Smooth muscle cell (in vitro differentiated cells): ENCODE measurements at regions not wholly inside any gene's neighbourhood (a gene's known extent, or its start where the extent isn't known, plus 50 kb on each side); places are given as distances from the start of the nearest gene placed in this dataset.

Experiments used
- DNase-seq: peaks from one replicate; lab custom pipeline; 2025; ENCODE audit not compliant: unreplicated experiment; lab: John Stamatoyannopoulos, UW
- H2AFZ ChIP-seq: fragments of 200-600 bp; sonication (generic); 2 replicates; pipeline ENCODE4 v1.6.0; 2016; ENCODE audit warnings: antibody characterized with exemption, low read depth, mild to moderate bottlenecking
- H3F3A ChIP-seq: fragments of 200-600 bp; sonication (generic); 2 replicates; pipeline ENCODE4 v1.6.0; 2017; ENCODE audit warnings: antibody characterized with exemption, low read depth
- H3K27ac ChIP-seq: fragments of 200-600 bp; sonication (generic); 2 replicates; pipeline ENCODE4 v1.5.1; 2016; ENCODE audit warnings: low read depth, mild to moderate bottlenecking
- H3K27me3 ChIP-seq: fragments of 200-600 bp; sonication (generic); 2 replicates; pipeline ENCODE4 v1.6.1; 2016; ENCODE audit warnings: low read depth, mild to moderate bottlenecking
- H3K36me3 ChIP-seq: fragments of 200-600 bp; sonication (generic); 2 replicates; pipeline ENCODE4 v1.5.1; 2016; ENCODE audit warnings: low read depth
- H3K4me1 ChIP-seq: fragments of 200-600 bp; sonication (generic); 2 replicates; pipeline ENCODE4 v1.5.1; 2016; ENCODE audit warnings: low read depth
- H3K4me2 ChIP-seq: fragments of 200-600 bp; sonication (generic); 2 replicates; pipeline ENCODE4 v1.6.0; 2016; ENCODE audit warnings: mild to moderate bottlenecking
- H3K4me3 ChIP-seq: fragments of 200-600 bp; sonication (generic); 2 replicates; pipeline ENCODE4 v1.5.1; 2016; ENCODE audit warnings: mild to moderate bottlenecking
- H3K79me2 ChIP-seq: fragments of 200-600 bp; sonication (generic); 2 replicates; pipeline ENCODE4 v1.6.0; 2016; ENCODE audit warnings: low read depth, mild to moderate bottlenecking
- H3K9ac ChIP-seq: fragments of 200-600 bp; sonication (generic); 2 replicates; pipeline ENCODE4 v1.6.0; 2016; ENCODE audit warnings: low read depth
- H3K9me3 ChIP-seq: fragments of 200-600 bp; sonication (generic); replicated peaks from 2 replicates; pipeline ENCODE4 v1.5.1; 2016; ENCODE audit warnings: low read depth
- H4K20me1 ChIP-seq: fragments of 200-600 bp; sonication (generic); 2 replicates; pipeline ENCODE4 v1.6.0; 2016; ENCODE audit warnings: low read depth
- WGBS: methylation state at CpG from one replicate; pipeline ENCODE4 v1.1.7; 2016; ENCODE audit warnings: low lambda C conversion rate; 5-methylcytosine and 5-hydroxymethylcytosine counted together
- TF ChIP-seq, protein P1 (sequence below): fragments of 200-600 bp; sonication (generic); IDR thresholded peaks from 2 replicates; pipeline ENCODE4 v1.5.1; 2017; ENCODE audit warnings: borderline replicate concordance, mild to moderate bottlenecking, antibody characterized with exemption; ENCODE audit not compliant: insufficient read depth, poor library complexity, severe bottlenecking

DNA sequence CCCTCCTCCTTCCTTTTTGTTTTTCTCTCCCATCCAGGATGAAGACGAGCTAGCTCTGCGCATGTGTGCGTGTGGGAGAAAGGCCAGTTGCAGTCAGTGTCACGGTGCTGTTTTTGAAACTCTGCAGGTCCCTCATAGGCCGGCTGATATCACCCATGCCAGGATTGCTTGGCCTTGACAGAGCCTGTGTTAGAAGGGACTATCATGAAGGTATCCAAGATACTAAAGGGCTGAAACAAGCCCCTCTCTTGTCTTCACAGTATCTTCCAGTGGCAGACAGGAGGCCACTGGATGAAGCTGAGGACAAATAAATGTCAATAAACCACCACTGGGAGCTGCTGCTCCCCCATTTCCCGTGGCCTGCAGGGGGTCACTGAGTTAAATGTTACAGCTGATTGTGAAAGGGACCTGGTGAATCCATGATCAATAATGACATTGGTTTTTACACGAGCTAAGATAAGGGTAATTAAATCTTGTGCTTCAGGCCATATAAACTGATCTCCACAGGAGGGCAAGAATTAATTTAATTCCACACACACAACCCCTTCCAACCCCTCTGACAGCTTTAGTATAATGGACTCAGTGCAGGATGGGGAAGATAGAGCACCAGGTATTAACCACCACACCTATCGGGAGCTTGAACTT, 64.6 kb upstream of the TARBP1 start:
- no peaks in the 10 kb centered on the region for H4K20me1 ChIP-seq
- DNase-seq: no peak
- H3K79me2 ChIP-seq: no peaks in the 10 kb centered on the region
- H3K27ac ChIP-seq: peak overlapping the region; percentile 88
- no peaks in the 10 kb centered on the region for H3K27me3 ChIP-seq
- H3K9me3 ChIP-seq: no peaks in the 10 kb centered on the region
- peaks cover 15% of the 10 kb centered on the region for H3F3A ChIP-seq
- H3K4me3 ChIP-seq: no peak overlapping the region
- no peaks in the 10 kb centered on the region for H3K36me3 ChIP-seq
- WGBS: 26% methylated on average over 8 of the region's 8 CpGs
- TF ChIP-seq, protein P1, sequence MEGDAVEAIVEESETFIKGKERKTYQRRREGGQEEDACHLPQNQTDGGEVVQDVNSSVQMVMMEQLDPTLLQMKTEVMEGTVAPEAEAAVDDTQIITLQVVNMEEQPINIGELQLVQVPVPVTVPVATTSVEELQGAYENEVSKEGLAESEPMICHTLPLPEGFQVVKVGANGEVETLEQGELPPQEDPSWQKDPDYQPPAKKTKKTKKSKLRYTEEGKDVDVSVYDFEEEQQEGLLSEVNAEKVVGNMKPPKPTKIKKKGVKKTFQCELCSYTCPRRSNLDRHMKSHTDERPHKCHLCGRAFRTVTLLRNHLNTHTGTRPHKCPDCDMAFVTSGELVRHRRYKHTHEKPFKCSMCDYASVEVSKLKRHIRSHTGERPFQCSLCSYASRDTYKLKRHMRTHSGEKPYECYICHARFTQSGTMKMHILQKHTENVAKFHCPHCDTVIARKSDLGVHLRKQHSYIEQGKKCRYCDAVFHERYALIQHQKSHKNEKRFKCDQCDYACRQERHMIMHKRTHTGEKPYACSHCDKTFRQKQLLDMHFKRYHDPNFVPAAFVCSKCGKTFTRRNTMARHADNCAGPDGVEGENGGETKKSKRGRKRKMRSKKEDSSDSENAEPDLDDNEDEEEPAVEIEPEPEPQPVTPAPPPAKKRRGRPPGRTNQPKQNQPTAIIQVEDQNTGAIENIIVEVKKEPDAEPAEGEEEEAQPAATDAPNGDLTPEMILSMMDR: no peak
- H3K4me2 ChIP-seq: peak overlapping the region; percentile 52
- peak overlapping the region; percentile 34 for H3K9ac ChIP-seq
- H2AFZ ChIP-seq: no peak overlapping the region
- H3K4me1 ChIP-seq: peaks cover 14% of the 10 kb centered on the region

DNA sequence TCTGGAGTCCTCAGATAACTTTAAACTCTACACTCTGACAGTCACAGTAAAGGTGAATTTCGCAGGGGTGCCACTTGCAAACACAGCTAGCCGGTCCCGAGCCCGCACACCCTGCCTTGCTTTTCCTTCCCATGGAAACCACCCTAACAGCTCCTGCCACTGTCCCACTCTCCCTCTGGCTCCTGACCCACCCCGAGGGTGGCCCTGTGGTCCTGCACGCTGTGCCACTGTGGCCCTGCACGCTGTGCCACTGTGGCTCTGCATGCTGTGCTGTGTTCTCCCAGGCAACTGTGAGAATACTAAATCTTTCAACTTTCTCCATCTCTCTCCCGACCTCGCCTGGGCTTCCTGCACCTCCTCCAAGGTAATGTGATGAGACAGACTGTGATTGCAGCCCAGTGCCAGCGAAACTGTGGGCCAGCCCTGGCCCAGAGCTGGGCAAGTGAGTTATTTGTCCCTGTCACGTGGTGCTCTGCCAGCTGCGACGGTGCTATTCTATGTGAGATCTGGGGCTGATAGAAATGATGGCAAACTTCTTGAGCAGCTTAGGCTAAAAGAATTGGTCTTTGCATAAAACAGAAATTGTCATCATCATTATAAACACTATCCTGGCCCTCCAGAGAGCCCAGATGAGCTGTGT, 63.4 kb upstream of the TARBP1 start:
- DNase-seq: no peak
- TF ChIP-seq, protein P1: no peak
- no peaks in the 10 kb centered on the region for H3K9me3 ChIP-seq
- no peaks in the 10 kb centered on the region for H3K79me2 ChIP-seq
- H3K9ac ChIP-seq: no peak overlapping the region
- H3K4me3 ChIP-seq: no peak overlapping the region
- H3K36me3 ChIP-seq: no peaks in the 10 kb centered on the region
- no peak overlapping the region for H3K27ac ChIP-seq
- H3K4me1 ChIP-seq: peaks cover 14% of the 10 kb centered on the region
- H4K20me1 ChIP-seq: no peaks in the 10 kb centered on the region
- H3K27me3 ChIP-seq: no peaks in the 10 kb centered on the region
- no peak overlapping the region for H3K4me2 ChIP-seq
- no peak overlapping the region for H2AFZ ChIP-seq
- peaks cover 15% of the 10 kb centered on the region for H3F3A ChIP-seq
- WGBS: 95% methylated on average over 13 of the region's 13 CpGs

DNA sequence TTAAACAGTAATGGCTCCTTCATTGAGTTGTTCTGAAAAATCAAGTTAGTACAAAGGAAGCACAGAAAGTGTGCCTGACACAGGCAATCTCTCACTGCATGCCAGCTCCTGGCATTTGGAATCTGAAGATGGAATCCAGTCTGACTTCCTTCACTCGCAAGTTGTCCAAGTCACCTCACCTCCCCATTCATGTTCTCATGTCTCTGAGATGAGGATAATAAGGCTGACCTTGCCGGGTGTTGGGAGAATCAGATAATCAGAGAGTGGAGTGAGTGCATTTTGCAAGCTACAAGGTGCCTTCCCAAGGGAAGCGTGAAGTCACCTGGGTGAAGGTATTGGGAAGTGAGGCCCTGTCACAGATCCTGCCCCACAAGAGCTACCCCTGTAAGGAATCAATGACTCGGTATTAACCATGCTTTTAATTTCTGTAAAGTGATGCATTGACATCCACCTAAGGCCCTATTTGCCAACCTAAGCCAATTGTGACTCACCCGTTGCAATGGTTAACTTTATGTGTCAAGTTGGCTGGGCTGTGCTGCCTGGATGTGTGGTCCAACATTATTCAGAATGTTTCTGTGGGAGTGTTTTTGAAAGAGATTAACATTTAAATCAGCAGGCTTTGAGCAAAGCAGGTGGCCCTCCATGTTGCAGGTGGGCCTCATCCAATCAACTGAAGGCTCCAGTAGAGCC, 62.5 kb upstream of the TARBP1 start:
- WGBS: 84% methylated on average over 5 of the region's 5 CpGs
- no peak overlapping the region for H3K27ac ChIP-seq
- H3K9ac ChIP-seq: no peak overlapping the region
- no peak overlapping the region for H2AFZ ChIP-seq
- H3K36me3 ChIP-seq: no peaks in the 10 kb centered on the region
- H3K79me2 ChIP-seq: no peaks in the 10 kb centered on the region
- H3K9me3 ChIP-seq: no peaks in the 10 kb centered on the region
- DNase-seq: no peak
- peaks cover 15% of the 10 kb centered on the region for H3F3A ChIP-seq
- peaks cover 15% of the 10 kb centered on the region for H3K4me1 ChIP-seq
- TF ChIP-seq, protein P1: no peak
- H3K27me3 ChIP-seq: no peaks in the 10 kb centered on the region
- H4K20me1 ChIP-seq: no peaks in the 10 kb centered on the region
- H3K4me2 ChIP-seq: no peak overlapping the region
- H3K4me3 ChIP-seq: no peak overlapping the region
